Thoracic aorta (tissue), 2 donors: ENCODE measurements at regions not wholly inside any gene's neighbourhood (a gene's known extent, or its start where the extent isn't known, plus 50 kb on each side); places are given as distances from the start of the nearest gene placed in this dataset.

Experiments used
- ATAC-seq: fragments of 150-250 bp; one replicate; pipeline ENCODE4 v1.8.0; 2017; ENCODE audit warnings: low read depth; ENCODE audit not compliant: insufficient number of reproducible peaks, low FRiP score
- DNase-seq: peaks from one replicate; pipeline ENCODE4 v3.0.0-alpha.2; 2020; ENCODE audit warnings: low spot score
- H3K27ac ChIP-seq, 2 donors: fragments of 200-600 bp; sonication (generic); 1 replicate in 1 of 2; 2 replicates in 1 of 2; pipeline ENCODE4 v1.5.1; 2016; ENCODE audit warnings: mild to moderate bottlenecking in 2 of 2, moderate library complexity in 2 of 2
- H3K27me3 ChIP-seq: fragments of 200-600 bp; sonication (generic); replicated peaks from 2 replicates; pipeline ENCODE4 v1.6.0; 2016; ENCODE audit warnings: mild to moderate bottlenecking; ENCODE audit not compliant: insufficient read depth
- H3K36me3 ChIP-seq: fragments of 200-600 bp; sonication (generic); one replicate; pipeline ENCODE4 v1.5.1; 2016
- H3K4me1 ChIP-seq, 2 donors: fragments of 200-600 bp; sonication (generic); 1 replicate in 1 of 2; 2 replicates in 1 of 2; pipeline versions ENCODE4 v1.5.1 to v1.6.0; 2016; ENCODE audit warnings: low read depth in 2 of 2, mild to moderate bottlenecking in 1 of 2; ENCODE audit not compliant: control insufficient read depth in 1 of 2
- H3K4me3 ChIP-seq: fragments of 200-600 bp; sonication (generic); 2 replicates; pipeline ENCODE4 v1.5.1; 2016; ENCODE audit warnings: mild to moderate bottlenecking
- H3K9me3 ChIP-seq: fragments of 200-600 bp; sonication (generic); 2 replicates; pipeline ENCODE4 v1.5.1; 2016
- CTCF ChIP-seq: fragments of 200-600 bp; sonication (generic); IDR thresholded peaks from one replicate; pipeline ENCODE4 v1.5.1; 2019; ENCODE audit warnings: antibody characterized with exemption

DNA sequence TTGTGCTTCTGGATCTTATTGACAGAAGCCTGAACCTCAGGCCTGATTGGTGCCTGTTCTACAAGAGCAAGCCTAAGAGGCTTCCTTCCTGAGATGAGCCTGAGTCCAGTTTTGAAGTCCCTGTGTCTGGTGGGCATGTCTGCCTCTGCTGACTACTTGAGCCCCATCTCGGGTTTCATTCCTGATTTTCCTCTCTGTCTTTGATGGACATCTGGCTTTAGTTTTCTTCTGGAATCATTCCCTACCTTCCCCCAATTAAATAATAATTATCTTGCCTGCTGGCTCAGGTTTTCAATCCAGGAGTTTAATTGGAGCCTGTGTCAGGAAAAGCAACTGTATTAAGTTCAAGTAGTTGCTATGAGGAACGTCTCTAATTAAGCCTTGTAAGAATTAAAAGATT, 135.5 kb upstream of the MC4R start:
- TF ChIP-seq CTCF: no peak
- DNase-seq (no peak), ATAC-seq (no peak)
- no peaks in the 10 kb centered on the region for H3K4me1 ChIP-seq
- H3K27me3 ChIP-seq: no peaks in the 10 kb centered on the region
- H3K4me3 ChIP-seq: no peak overlapping the region
- no peaks in the 10 kb centered on the region for H3K9me3 ChIP-seq
- H3K36me3 ChIP-seq: no peaks in the 10 kb centered on the region
- H3K27ac ChIP-seq: no peak overlapping the region

- Histone ChIP-seq H3K27ac (no peak overlapping the region), H3K4me1 (no peaks in the 10 kb centered on the region), H3K27me3 (no peaks in the 10 kb centered on the region), H3K4me3 (no peak overlapping the region), H3K36me3 (no peaks in the 10 kb centered on the region), H3K9me3 (no peaks in the 10 kb centered on the region)
- no peak for TF ChIP-seq CTCF
- ATAC-seq (no peak), DNase-seq (no peak)
Measured at GRCh38 chr18:60534538-60534937, 162.0 kb upstream of the MC4R start.

- Histone ChIP-seq H3K9me3 (no peaks in the 10 kb centered on the region), H3K4me1 (no peaks in the 10 kb centered on the region), H3K27me3 (no peaks in the 10 kb centered on the region), H3K36me3 (no peaks in the 10 kb centered on the region), H3K27ac (no peak overlapping the region), H3K4me3 (no peak overlapping the region)
- ATAC-seq: no peak
- TF ChIP-seq CTCF: no peak
- DNase-seq: no peak
Measured at GRCh38 chr18:60537074-60537473, 164.5 kb upstream of the MC4R start.

GRCh38 chr18:60538891-60539290, 166.3 kb upstream of the MC4R start:
- TF ChIP-seq CTCF: no peak
- Histone ChIP-seq H3K27me3 (no peaks in the 10 kb centered on the region), H3K4me1 (no peaks in the 10 kb centered on the region), H3K36me3 (no peaks in the 10 kb centered on the region), H3K9me3 (no peaks in the 10 kb centered on the region), H3K4me3 (no peak overlapping the region), H3K27ac (no peak overlapping the region)
- ATAC-seq: no peak
- no peak for DNase-seq

GRCh38 chr18:60541661-60542060, 169.1 kb upstream of the MC4R start:
- no peaks in the 10 kb centered on the region for H3K9me3 ChIP-seq
- no peak for ATAC-seq
- DNase-seq: no peak
- H3K27ac ChIP-seq: no peak overlapping the region
- no peaks in the 10 kb centered on the region for H3K4me1 ChIP-seq
- no peak overlapping the region for H3K4me3 ChIP-seq
- H3K36me3 ChIP-seq: no peaks in the 10 kb centered on the region
- no peak for TF ChIP-seq CTCF
- no peaks in the 10 kb centered on the region for H3K27me3 ChIP-seq
